ENCODE measurements at regions not wholly inside any gene's neighbourhood (a gene's known extent, or its start where the extent isn't known, plus 50 kb on each side); places are given as distances from the start of the nearest gene placed in this dataset.

- Histone ChIP-seq H2BK12ac (ENCODE audit: low read length) (no peak overlapping the region), H3K27me3 (ENCODE audit: insufficient read depth, low read length) (no peaks in the 10 kb centered on the region), H3K14ac (ENCODE audit: low read length) (no peak overlapping the region), H4K12ac (ENCODE audit: low read depth, low read length) (no peak overlapping the region), H2AFZ (ENCODE audit: insufficient read depth, low read length, poor library complexity) (no peak overlapping the region), H3K9me3 (ENCODE audit: insufficient read depth, low read depth, low read length) (no peaks in the 10 kb centered on the region), H3K36me3 (ENCODE audit: control insufficient read depth in 1 of 2, insufficient read depth in 2 of 2, low read length in 2 of 2) (no peaks in the 10 kb centered on the region), H3K23ac (ENCODE audit: low read length) (no peak overlapping the region), H3K79me2 (ENCODE audit: control insufficient read depth, insufficient read depth, low read length, poor library complexity) (no peaks in the 10 kb centered on the region), H3K4me1 (ENCODE audit: control insufficient read depth in 1 of 2, insufficient read depth in 2 of 2, low read length in 2 of 2) (no peaks in the 10 kb centered on the region), H3K79me1 (ENCODE audit: low read length) (no peaks in the 10 kb centered on the region), H3K4ac (ENCODE audit: low read depth, low read length) (no peak overlapping the region), H2AK5ac (ENCODE audit: low read length) (no peak overlapping the region), H3K4me2 (ENCODE audit: low read length) (no peak overlapping the region), H4K91ac (ENCODE audit: low read depth, low read length) (no peak overlapping the region), H3K9ac (ENCODE audit: low read length) (no peak overlapping the region), H2BK5ac (ENCODE audit: low read depth, low read length, poor library complexity) (no peak overlapping the region), H3K18ac (ENCODE audit: low read length) (no peak overlapping the region), H3K27ac (ENCODE audit: low read depth, low read length) (no peak overlapping the region), H3K4me3 (ENCODE audit: low read depth, low read length) (no peak overlapping the region), H4K8ac (ENCODE audit: low read depth, low read length) (no peak overlapping the region), H2BK120ac (ENCODE audit: insufficient read depth, low read length, poor library complexity) (no peak overlapping the region)
- no peak for DNase-seq
- no CpG with 5 or more reads among the region's 5 CpGs for WGBS (ENCODE audit: extremely low coverage, insufficient coverage, insufficient read length)
These were observed 937.6 kb downstream of the MCTP2 start for GRCh38 chr15:95168951-95169431.

DNA sequence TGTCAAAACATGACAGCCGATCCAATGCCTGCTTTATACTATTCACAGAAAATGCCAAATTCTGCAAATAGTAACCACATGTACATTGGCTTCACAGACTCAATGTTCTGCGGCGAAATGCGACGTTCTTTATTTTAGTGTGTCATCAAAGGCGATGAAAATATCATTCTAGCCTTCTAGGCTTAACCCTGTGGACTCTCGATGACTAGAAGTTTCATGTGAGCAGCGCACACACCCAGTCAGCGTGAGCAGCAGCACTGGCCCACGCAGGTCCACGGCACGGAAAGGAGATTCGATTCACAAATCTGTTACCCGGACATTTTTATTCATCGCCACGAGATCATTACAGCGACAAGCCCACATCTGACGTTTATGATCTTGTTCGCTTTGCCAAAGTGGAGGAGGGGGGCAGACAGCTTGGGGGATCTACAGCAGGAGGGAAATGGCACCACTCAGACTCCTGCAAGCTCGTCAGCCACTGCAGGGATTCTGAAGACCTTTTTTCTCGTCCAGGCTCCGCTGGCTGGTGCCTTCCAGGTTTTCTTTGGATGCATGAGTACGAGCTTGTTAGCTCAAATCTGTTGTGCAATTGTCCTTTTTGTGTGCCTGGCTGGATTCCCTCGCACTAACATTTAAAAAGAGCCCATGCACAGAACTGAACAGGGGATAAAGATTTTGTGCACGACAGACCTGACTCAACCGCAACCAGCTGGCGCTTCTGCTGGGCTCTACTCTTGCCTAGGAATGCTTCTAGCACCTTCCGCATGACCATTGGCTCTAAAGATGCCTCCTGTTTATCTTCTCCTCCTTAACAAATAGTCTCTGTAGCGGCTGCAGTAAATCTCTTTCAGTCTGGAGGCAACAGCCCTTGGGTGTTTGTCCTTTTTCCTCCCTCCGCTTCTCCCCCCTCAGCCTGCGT, 938.4 kb downstream of the MCTP2 start:
- no peaks in the 10 kb centered on the region for H3K4me1 ChIP-seq (ENCODE audit: control insufficient read depth in 1 of 2, insufficient read depth in 2 of 2, low read length in 2 of 2)
- no peak overlapping the region for H4K12ac ChIP-seq (ENCODE audit: low read depth, low read length)

GRCh38 chr15:95170561-95171380, 939.4 kb downstream of the MCTP2 start:
- no peak overlapping the region for H3K4me2 ChIP-seq (ENCODE audit: low read length)
- H3K79me1 ChIP-seq (ENCODE audit: low read length), result no peaks in the 10 kb centered on the region
- H3K27ac ChIP-seq (ENCODE audit: low read depth, low read length), result no peak overlapping the region
- no peak overlapping the region for H2BK12ac ChIP-seq (ENCODE audit: low read length)
- no peak overlapping the region for H3K9ac ChIP-seq (ENCODE audit: low read length)
- H2BK120ac ChIP-seq (ENCODE audit: insufficient read depth, low read length, poor library complexity), result no peak overlapping the region
- H3K18ac ChIP-seq (ENCODE audit: low read length), result no peak overlapping the region
- WGBS (ENCODE audit: extremely low coverage, insufficient coverage, insufficient read length), result no CpG with 5 or more reads among the region's 6 CpGs
- H3K4me1 ChIP-seq (ENCODE audit: control insufficient read depth in 1 of 2, insufficient read depth in 2 of 2, low read length in 2 of 2), result no peaks in the 10 kb centered on the region
- no peak overlapping the region for H2BK5ac ChIP-seq (ENCODE audit: low read depth, low read length, poor library complexity)
- H4K91ac ChIP-seq (ENCODE audit: low read depth, low read length), result no peak overlapping the region
- no peak overlapping the region for H4K12ac ChIP-seq (ENCODE audit: low read depth, low read length)
- H3K14ac ChIP-seq (ENCODE audit: low read length), result no peak overlapping the region
- H2AK5ac ChIP-seq (ENCODE audit: low read length), result no peak overlapping the region
- no peak overlapping the region for H4K8ac ChIP-seq (ENCODE audit: low read depth, low read length)
- no peaks in the 10 kb centered on the region for H3K9me3 ChIP-seq (ENCODE audit: insufficient read depth, low read depth, low read length)
- no peaks in the 10 kb centered on the region for H3K79me2 ChIP-seq (ENCODE audit: control insufficient read depth, insufficient read depth, low read length, poor library complexity)
- H2AFZ ChIP-seq (ENCODE audit: insufficient read depth, low read length, poor library complexity), result no peak overlapping the region
- no peak overlapping the region for H3K4ac ChIP-seq (ENCODE audit: low read depth, low read length)
- no peak overlapping the region for H3K23ac ChIP-seq (ENCODE audit: low read length)
- no peak overlapping the region for H3K4me3 ChIP-seq (ENCODE audit: low read depth, low read length)
- H3K27me3 ChIP-seq (ENCODE audit: insufficient read depth, low read length), result no peaks in the 10 kb centered on the region
- H3K36me3 ChIP-seq (ENCODE audit: control insufficient read depth in 1 of 2, insufficient read depth in 2 of 2, low read length in 2 of 2), result no peaks in the 10 kb centered on the region
- no peak for DNase-seq

More for the DNA sequence above, 938.4 kb downstream of the MCTP2 start:
- Histone ChIP-seq H3K79me1 (ENCODE audit: low read length) (no peaks in the 10 kb centered on the region), H3K36me3 (ENCODE audit: control insufficient read depth in 1 of 2, insufficient read depth in 2 of 2, low read length in 2 of 2) (no peaks in the 10 kb centered on the region), H3K23ac (ENCODE audit: low read length) (no peak overlapping the region), H3K27me3 (ENCODE audit: insufficient read depth, low read length) (no peaks in the 10 kb centered on the region), H3K4me2 (ENCODE audit: low read length) (no peak overlapping the region), H2AK5ac (ENCODE audit: low read length) (no peak overlapping the region), H3K9ac (ENCODE audit: low read length) (no peak overlapping the region), H3K4ac (ENCODE audit: low read depth, low read length) (no peak overlapping the region), H3K4me3 (ENCODE audit: low read depth, low read length) (no peak overlapping the region), H4K8ac (ENCODE audit: low read depth, low read length) (no peak overlapping the region), H2BK12ac (ENCODE audit: low read length) (no peak overlapping the region), H3K9me3 (ENCODE audit: insufficient read depth, low read depth, low read length) (no peaks in the 10 kb centered on the region), H3K27ac (ENCODE audit: low read depth, low read length) (no peak overlapping the region), H3K14ac (ENCODE audit: low read length) (no peak overlapping the region), H4K91ac (ENCODE audit: low read depth, low read length) (no peak overlapping the region), H3K18ac (ENCODE audit: low read length) (no peak overlapping the region), H3K79me2 (ENCODE audit: control insufficient read depth, insufficient read depth, low read length, poor library complexity) (no peaks in the 10 kb centered on the region), H2BK5ac (ENCODE audit: low read depth, low read length, poor library complexity) (no peak overlapping the region), H2BK120ac (ENCODE audit: insufficient read depth, low read length, poor library complexity) (no peak overlapping the region), H2AFZ (ENCODE audit: insufficient read depth, low read length, poor library complexity) (no peak overlapping the region)
- DNase-seq, result peak in 1 of 2 donors; percentile 5
- no CpG with 5 or more reads among the region's 31 CpGs for WGBS (ENCODE audit: extremely low coverage, insufficient coverage, insufficient read length)

GRCh38 chr15:95171564-95171963, 940.2 kb downstream of the MCTP2 start:
- Histone ChIP-seq H3K18ac (ENCODE audit: low read length) (no peak overlapping the region), H2BK5ac (ENCODE audit: low read depth, low read length, poor library complexity) (no peak overlapping the region), H4K12ac (ENCODE audit: low read depth, low read length) (no peak overlapping the region), H2BK12ac (ENCODE audit: low read length) (no peak overlapping the region), H3K4ac (ENCODE audit: low read depth, low read length) (no peak overlapping the region), H3K79me1 (ENCODE audit: low read length) (no peaks in the 10 kb centered on the region), H3K23ac (ENCODE audit: low read length) (no peak overlapping the region), H2BK120ac (ENCODE audit: insufficient read depth, low read length, poor library complexity) (no peak overlapping the region), H3K14ac (ENCODE audit: low read length) (no peak overlapping the region), H4K8ac (ENCODE audit: low read depth, low read length) (no peak overlapping the region), H3K4me2 (ENCODE audit: low read length) (no peak overlapping the region), H3K4me1 (ENCODE audit: control insufficient read depth in 1 of 2, insufficient read depth in 2 of 2, low read length in 2 of 2) (no peaks in the 10 kb centered on the region), H3K79me2 (ENCODE audit: control insufficient read depth, insufficient read depth, low read length, poor library complexity) (no peaks in the 10 kb centered on the region), H2AK5ac (ENCODE audit: low read length) (no peak overlapping the region), H2AFZ (ENCODE audit: insufficient read depth, low read length, poor library complexity) (no peak overlapping the region), H3K9ac (ENCODE audit: low read length) (no peak overlapping the region), H3K27ac (ENCODE audit: low read depth, low read length) (no peak overlapping the region), H3K36me3 (ENCODE audit: control insufficient read depth in 1 of 2, insufficient read depth in 2 of 2, low read length in 2 of 2) (no peaks in the 10 kb centered on the region), H4K91ac (ENCODE audit: low read depth, low read length) (no peak overlapping the region), H3K9me3 (ENCODE audit: insufficient read depth, low read depth, low read length) (no peaks in the 10 kb centered on the region), H3K27me3 (ENCODE audit: insufficient read depth, low read length) (no peaks in the 10 kb centered on the region), H3K4me3 (ENCODE audit: low read depth, low read length) (no peak overlapping the region)
- no CpG with 5 or more reads among the region's 3 CpGs for whole genome bisulfite sequencing (ENCODE audit: extremely low coverage, insufficient coverage, insufficient read length)
- DNase-seq, result peak; percentile 88 to 98

Measured in trophoblast cell (in vitro differentiated cells and primary cell).